ENCODE measurements at regions not wholly inside any gene's neighbourhood (a gene's known extent, or its start where the extent isn't known, plus 50 kb on each side); places are given as distances from the start of the nearest gene placed in this dataset.

GRCh38 chr4:100880011-100880410, 362.2 kb upstream of the EMCN start:
- Mint-ChIP-seq H3K27ac (no peak overlapping the region), H3K27me3 (no peaks in the 10 kb centered on the region), H3K4me1 (ENCODE audit: unreplicated experiment) (peaks cover 5% of the 10 kb centered on the region), H3K4me3 (no peak overlapping the region), H3K36me3 (no peaks in the 10 kb centered on the region), H3K9me3 (peaks cover 12% of the 10 kb centered on the region)
- DNase-seq (ENCODE audit: extremely low spot score, unreplicated experiment), result no peak
- TF ChIP-seq CTCF (conservative IDR thresholded peaks at IDR 0.05), result no peak

GRCh38 chr4:100879471-100879870, 361.6 kb upstream of the EMCN start:
- Mint-ChIP-seq H3K27me3 (no peaks in the 10 kb centered on the region), H3K27ac (no peak overlapping the region), H3K36me3 (no peaks in the 10 kb centered on the region), H3K4me3 (no peak overlapping the region), H3K4me1 (ENCODE audit: unreplicated experiment) (peaks cover 5% of the 10 kb centered on the region), H3K9me3 (peaks cover 10% of the 10 kb centered on the region)
- no peak for DNase-seq (ENCODE audit: extremely low spot score, unreplicated experiment)
- no peak for TF ChIP-seq CTCF (conservative IDR thresholded peaks at IDR 0.05)

- no peak overlapping the region for H3K4me3 Mint-ChIP-seq
- H3K4me1 Mint-ChIP-seq (ENCODE audit: unreplicated experiment), result peaks cover 5% of the 10 kb centered on the region
- no peak for TF ChIP-seq CTCF (conservative IDR thresholded peaks at IDR 0.05)
- no peak for DNase-seq (ENCODE audit: extremely low spot score, unreplicated experiment)
- H3K9me3 Mint-ChIP-seq, result peaks cover 5% of the 10 kb centered on the region
- no peaks in the 10 kb centered on the region for H3K36me3 Mint-ChIP-seq
- H3K27ac Mint-ChIP-seq, result no peak overlapping the region
- H3K27me3 Mint-ChIP-seq, result no peaks in the 10 kb centered on the region
Observed at GRCh38 chr4:100876546-100876945, 358.7 kb upstream of the EMCN start.

GRCh38 chr4:100875296-100876068, 357.7 kb upstream of the EMCN start:
- Mint-ChIP-seq H3K9me3 (peaks cover 5% of the 10 kb centered on the region), H3K4me1 (ENCODE audit: unreplicated experiment) (peaks cover 5% of the 10 kb centered on the region), H3K27me3 (no peaks in the 10 kb centered on the region), H3K27ac (no peak overlapping the region), H3K36me3 (no peaks in the 10 kb centered on the region), H3K4me3 (no peak overlapping the region)
- TF ChIP-seq CTCF (conservative IDR thresholded peaks at IDR 0.05), result no peak
- DNase-seq (ENCODE audit: extremely low spot score, unreplicated experiment), result no peak

GRCh38 chr4:100872811-100873210, 355.0 kb upstream of the EMCN start:
- Mint-ChIP-seq H3K4me3 (no peak overlapping the region), H3K27ac (no peak overlapping the region), H3K9me3 (no peaks in the 10 kb centered on the region), H3K36me3 (no peaks in the 10 kb centered on the region), H3K27me3 (no peaks in the 10 kb centered on the region), H3K4me1 (ENCODE audit: unreplicated experiment) (peaks cover 5% of the 10 kb centered on the region)
- no peak for TF ChIP-seq CTCF (conservative IDR thresholded peaks at IDR 0.05)
- no peak for DNase-seq (ENCODE audit: extremely low spot score, unreplicated experiment)

All from type B pancreatic cell (in vitro differentiated cells).